ENCODE measurements at regions not wholly inside any gene's neighbourhood (a gene's known extent, or its start where the extent isn't known, plus 50 kb on each side); places are given as distances from the start of the nearest gene placed in this dataset.
A peak's percentile ranks its signal among the peaks of the same experiment; 100 is the strongest.

GRCh38 chr14:89012282-89013097 is 188.0 kb downstream of the TTC8 start:
- Histone ChIP-seq H3K36me3 (ENCODE audit: insufficient read depth, low read length) (no peaks in the 10 kb centered on the region), H3K4me3 (ENCODE audit: low read depth, low read length, poor library complexity, severe bottlenecking) (no peak overlapping the region), H4K20me1 (ENCODE audit: insufficient read depth, low read length) (no peaks in the 10 kb centered on the region), H3K9me2 (ENCODE audit: insufficient read depth, low read length) (no peaks in the 10 kb centered on the region), H3K27ac (ENCODE audit: low read depth, low read length, poor library complexity, severe bottlenecking) (no peak overlapping the region), H3K9me3 (ENCODE audit: low read length) (no peaks in the 10 kb centered on the region), H3K79me2 (ENCODE audit: insufficient read depth, low read depth, low read length) (no peaks in the 10 kb centered on the region), H3K4me1 (ENCODE audit: insufficient read depth, low read length, poor library complexity, severe bottlenecking) (peaks cover 6% of the 10 kb centered on the region), H2AFZ (ENCODE audit: low read length) (no peak overlapping the region), H3K4me2 (ENCODE audit: low read length) (no peak overlapping the region)
- ChIA-PET CTCF (ENCODE audit: unreplicated experiment) (interaction anchor here (0.7 kb wide), 1 partner anchor 85 kb away, joined by 3 read pairs; no protein-coding TSS in a partner anchor), POLR2A (no interaction called here)
- TF ChIP-seq EZH2phosphoT487 (IDR thresholded peaks at IDR 0.05; ENCODE audit: borderline replicate concordance, low read depth, low read length) = no peak
- TF ChIP-seq CTCF (conservative IDR thresholded peaks at IDR 0.05; ENCODE audit: low read length) = no peak
- no peak for DNase-seq (ENCODE audit: low spot score)
- BruUV-seq (replicated peaks) = no TSS peak
- intact Hi-C loops (cut with micrococcal nuclease; ENCODE audit: unreplicated experiment) = loop anchor here (5.0 kb wide), 1 partner anchor 345 kb away; no protein-coding TSS in a partner anchor

DNA sequence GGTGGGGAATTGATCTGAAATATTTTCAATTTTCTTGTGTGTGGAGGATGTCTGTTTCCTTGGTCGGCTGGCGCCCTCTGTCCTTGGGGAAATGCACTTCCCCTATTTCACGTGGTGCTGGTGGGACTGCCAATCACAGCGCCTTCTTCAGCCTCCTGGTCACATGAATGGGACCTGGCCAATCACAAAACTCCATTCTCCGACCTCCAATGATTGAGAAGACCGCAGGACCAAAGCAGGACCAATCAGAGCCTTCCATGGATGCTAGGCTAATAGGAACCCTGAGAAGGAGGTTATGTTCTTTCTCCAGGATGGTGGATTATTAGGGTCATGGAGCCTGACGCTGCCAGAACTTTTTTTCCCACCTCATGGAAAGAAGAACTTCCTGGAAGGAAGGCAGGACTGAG is 188.7 kb downstream of the TTC8 start:
- H3K36me3 ChIP-seq (ENCODE audit: insufficient read depth, low read length) = no peaks in the 10 kb centered on the region
- no peak overlapping the region for H3K4me2 ChIP-seq (ENCODE audit: low read length)
- no peak overlapping the region for H3K4me3 ChIP-seq (ENCODE audit: low read depth, low read length, poor library complexity, severe bottlenecking)
- ChIA-PET POLR2A (no interaction called here), CTCF (ENCODE audit: unreplicated experiment) (no interaction called here)
- TF ChIP-seq CTCF (conservative IDR thresholded peaks at IDR 0.05; ENCODE audit: low read length) (peak; percentile 48; the same call in 1 of the 2 replicates), EZH2phosphoT487 (IDR thresholded peaks at IDR 0.05; ENCODE audit: borderline replicate concordance, low read depth, low read length) (no peak)
- no TSS peak for BruUV-seq (replicated peaks)
- no peak overlapping the region for H2AFZ ChIP-seq (ENCODE audit: low read length)
- H4K20me1 ChIP-seq (ENCODE audit: insufficient read depth, low read length) = no peaks in the 10 kb centered on the region
- H3K4me1 ChIP-seq (ENCODE audit: insufficient read depth, low read length, poor library complexity, severe bottlenecking) = peaks cover 6% of the 10 kb centered on the region
- intact Hi-C loops (cut with micrococcal nuclease; ENCODE audit: unreplicated experiment) = loop anchor here (5.0 kb wide), 1 partner anchor 346 kb away; no protein-coding TSS in a partner anchor
- no peaks in the 10 kb centered on the region for H3K79me2 ChIP-seq (ENCODE audit: insufficient read depth, low read depth, low read length)
- H3K27ac ChIP-seq (ENCODE audit: low read depth, low read length, poor library complexity, severe bottlenecking) = no peak overlapping the region
- peak; percentile 18 for DNase-seq (ENCODE audit: low spot score)
- no peaks in the 10 kb centered on the region for H3K9me2 ChIP-seq (ENCODE audit: insufficient read depth, low read length)
- no peaks in the 10 kb centered on the region for H3K9me3 ChIP-seq (ENCODE audit: low read length)
